ENCODE measurements at regions not wholly inside any gene's neighbourhood (a gene's known extent, or its start where the extent isn't known, plus 50 kb on each side); places are given as distances from the start of the nearest gene placed in this dataset.

- Mint-ChIP-seq H3K9me3 (peaks cover 3 to 8% of the 10 kb centered on the region in 2 experiments; a peak in 3 of 5 replicates), H3K4me1 (no peaks in the 10 kb centered on the region), H3K4me3 (no peak overlapping the region), H3K27me3 (ENCODE audit: low read depth) (peaks cover 1% of the 10 kb centered on the region), H3K27ac (no peak overlapping the region), H3K36me3 (ENCODE audit: insufficient read depth in 1 of 3, low read depth in 3 of 3) (0 out of 7 replicates have a peak, but pooled peaks cover 0 to 5% (median 0%) of the 10 kb centered on the region in 3 experiments)
- Histone ChIP-seq H3K79me2 (ENCODE audit: insufficient read depth, low read length) (no peaks in the 10 kb centered on the region), H3K4ac (ENCODE audit: low read depth, low read length) (no peak overlapping the region), H2AK5ac (ENCODE audit: insufficient read length, low read length) (no peak overlapping the region), H3K9ac (ENCODE audit: extremely low read depth, insufficient read length, low read length) (no peak overlapping the region), H4K20me1 (ENCODE audit: control insufficient read depth, insufficient read depth, insufficient read length) (no peaks in the 10 kb centered on the region), H2BK15ac (ENCODE audit: low read depth, low read length) (no peak overlapping the region), H3K27me3 (ENCODE audit: insufficient read depth, low read length) (no peaks in the 10 kb centered on the region), H3K18ac (ENCODE audit: insufficient read length, low read depth, low read length) (no peak overlapping the region), H3K23ac (ENCODE audit: insufficient read length, low read depth, low read length) (no peak overlapping the region), H4K5ac (ENCODE audit: insufficient read length, low read depth, low read length) (no peak overlapping the region), H3K9me3 (ENCODE audit: control insufficient read depth, low read depth, low read length) (no peaks in the 10 kb centered on the region), H3K27ac (ENCODE audit: insufficient read length, low read depth, low read length) (no peak overlapping the region), H3K79me1 (ENCODE audit: insufficient read depth, low read depth, low read length, poor library complexity, severe bottlenecking) (no peaks in the 10 kb centered on the region), H3K4me1 (ENCODE audit: insufficient read depth, low read length) (no peaks in the 10 kb centered on the region), H2BK20ac (ENCODE audit: low read depth, low read length, poor library complexity, severe bottlenecking) (no peak overlapping the region), H2BK5ac (ENCODE audit: insufficient read length, low read length) (no peak overlapping the region), H2AFZ (ENCODE audit: low read length) (no peak overlapping the region), H3T11ph (ENCODE audit: low read length) (no peak overlapping the region), H3K56ac (ENCODE audit: insufficient read length, low read depth, low read length) (no peak overlapping the region), H4K8ac (replicated peaks; ENCODE audit: insufficient read length, low read depth, low read length) (no peak overlapping the region), H3K14ac (ENCODE audit: insufficient read depth, low read length) (no peak overlapping the region), H2BK120ac (ENCODE audit: low read depth, low read length, poor library complexity, severe bottlenecking) (no peak overlapping the region), H4K91ac (ENCODE audit: insufficient read length, low read depth, low read length) (no peak overlapping the region), H3K4me2 (ENCODE audit: insufficient read depth, insufficient read length, low read length) (no peak overlapping the region), H3K23me2 (ENCODE audit: insufficient read length, low read depth, low read length, poor library complexity, severe bottlenecking) (no peaks in the 10 kb centered on the region), H2BK12ac (ENCODE audit: insufficient read length, low read depth, low read length) (no peak overlapping the region)
- no peak for TF ChIP-seq CTCF (conservative IDR thresholded peaks at IDR 0.05)
- no CpG with 5 or more reads among the region's 11 CpGs for WGBS (ENCODE audit: extremely low coverage, insufficient read length, low lambda C conversion rate)
- DNase-seq, result no peak
Measured at GRCh38 chr13:107882708-107883560, 332.4 kb downstream of the LIG4 start.

All from H9 (cell line).